GM18520 (cell line): ENCODE measurements at regions not wholly inside any gene's neighbourhood (a gene's known extent, or its start where the extent isn't known, plus 50 kb on each side); places are given as distances from the start of the nearest gene placed in this dataset.
"Not testable (repeated sequence)": the region's sequence is repeated elsewhere in the genome, so short reads cannot be mapped to it uniquely, and the experiment has no call there.

Experiments used
- ATAC-seq: cut with Tn5 transposase; IDR thresholded peaks from one replicate; pipeline ENCODE4 v1.9.1; 2021; ENCODE audit not compliant: unreplicated experiment

DNA sequence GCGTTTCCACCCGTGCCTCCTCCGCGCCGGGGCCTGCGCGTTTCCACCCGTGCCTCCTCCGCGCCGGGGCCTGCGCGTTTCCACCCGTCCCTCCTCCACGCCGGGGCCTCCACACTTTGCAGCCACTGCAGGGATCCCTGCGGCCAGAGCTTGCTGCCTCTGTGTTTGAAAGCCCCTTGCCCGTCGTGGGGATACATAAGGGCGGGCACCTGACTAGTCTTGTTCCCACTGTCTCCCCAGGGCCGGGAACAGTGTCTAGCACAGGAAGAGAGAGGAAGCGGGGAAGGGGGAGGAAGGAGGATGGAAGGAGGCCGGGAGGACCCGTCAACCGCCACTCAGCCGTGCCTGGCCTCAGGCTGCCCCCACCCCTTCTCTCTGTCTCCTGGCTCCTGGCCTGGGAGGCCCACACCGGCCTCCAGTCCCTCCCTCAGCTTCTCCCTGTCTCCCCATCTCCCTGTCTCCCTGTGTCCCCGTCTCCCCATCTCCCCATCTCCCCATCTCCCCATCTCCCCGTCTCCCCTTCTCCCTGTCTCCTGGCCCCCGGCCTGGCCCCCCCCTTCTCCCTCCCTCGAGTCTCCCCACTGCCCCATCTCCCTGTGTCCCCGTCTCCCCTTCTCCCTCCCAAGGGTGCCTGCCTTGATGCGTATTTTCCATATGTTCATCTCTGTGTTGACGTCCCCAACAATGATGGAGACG, 155.6 kb upstream of the ZNF469 start:
- ATAC-seq: not testable (repeated sequence)

DNA sequence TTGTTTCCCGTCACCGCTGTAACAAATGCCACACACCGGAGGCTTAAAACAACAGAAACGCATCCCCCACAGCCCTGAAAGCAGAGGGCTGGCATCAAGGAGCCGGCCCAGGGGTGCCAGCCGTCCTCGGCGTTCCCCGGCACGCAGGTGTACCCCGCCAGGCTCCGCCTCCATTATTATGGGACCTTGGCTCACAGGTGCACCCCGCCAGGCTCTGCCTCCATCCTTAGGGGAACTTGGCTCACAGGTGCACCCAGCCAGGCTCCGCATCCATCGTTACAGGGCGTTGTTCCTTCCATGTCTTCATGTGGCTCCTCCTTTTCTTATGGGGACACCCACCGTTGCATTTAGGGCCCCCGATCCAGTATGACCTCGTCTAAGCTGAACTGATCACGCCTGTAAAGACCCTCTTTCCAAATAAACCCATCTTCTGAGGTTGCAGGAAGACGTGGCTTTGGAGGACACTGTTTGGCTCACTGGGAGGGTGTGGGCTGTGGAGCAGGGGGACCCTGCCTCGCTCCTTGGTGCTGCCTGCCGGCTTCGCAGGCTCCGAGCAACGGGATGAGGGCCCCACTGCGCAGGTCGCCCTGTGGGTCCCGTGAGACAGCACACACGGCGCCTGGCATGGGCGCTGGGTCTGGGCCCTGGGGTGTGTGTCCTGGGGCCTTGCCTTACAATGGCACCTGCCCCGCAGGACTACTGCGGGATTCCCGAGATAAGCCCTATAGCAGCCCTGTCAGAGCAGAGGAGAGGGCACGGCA, 154.9 kb upstream of the ZNF469 start:
- not testable (repeated sequence) for ATAC-seq

DNA sequence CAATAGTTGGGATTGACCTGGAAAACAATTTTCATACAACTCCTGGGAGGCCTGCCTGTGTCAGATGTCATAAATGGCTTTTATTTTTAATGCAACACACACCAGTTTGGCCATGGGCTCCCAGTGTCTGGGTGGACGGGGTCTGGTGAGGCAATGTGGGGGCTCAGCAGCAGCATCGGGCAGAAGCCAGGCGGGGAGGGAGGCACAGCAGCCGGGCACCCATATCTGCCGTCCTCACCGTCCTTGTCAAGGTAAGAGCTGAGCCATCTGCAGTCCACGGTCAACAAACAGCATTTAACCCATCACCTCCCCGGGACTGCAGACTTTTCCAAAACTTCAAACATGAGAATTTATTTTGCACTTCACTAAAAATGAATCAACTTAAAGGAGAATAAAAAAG, 154.0 kb upstream of the ZNF469 start:
- not testable (repeated sequence) for ATAC-seq

DNA sequence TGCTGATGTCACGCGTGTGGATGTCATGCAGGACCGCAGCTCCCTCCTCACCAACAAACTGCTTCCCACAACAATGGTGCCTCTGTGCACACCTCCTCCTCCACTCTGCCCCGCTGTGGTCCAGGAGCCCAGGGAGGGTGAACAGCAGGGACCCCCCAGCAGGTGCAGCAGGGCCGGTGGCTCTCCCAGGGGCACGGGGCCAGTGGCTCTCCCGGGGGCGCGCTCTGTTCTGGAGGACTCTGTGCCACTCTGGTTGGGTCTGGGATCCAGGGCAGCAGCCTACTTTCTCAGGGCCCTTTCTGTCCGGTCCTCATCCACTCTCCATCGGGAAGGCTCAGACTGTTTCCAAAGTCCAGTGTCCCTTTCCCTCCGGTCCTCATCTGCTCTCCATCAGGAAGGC, 153.0 kb upstream of the ZNF469 start:
- ATAC-seq: not testable (repeated sequence)

DNA sequence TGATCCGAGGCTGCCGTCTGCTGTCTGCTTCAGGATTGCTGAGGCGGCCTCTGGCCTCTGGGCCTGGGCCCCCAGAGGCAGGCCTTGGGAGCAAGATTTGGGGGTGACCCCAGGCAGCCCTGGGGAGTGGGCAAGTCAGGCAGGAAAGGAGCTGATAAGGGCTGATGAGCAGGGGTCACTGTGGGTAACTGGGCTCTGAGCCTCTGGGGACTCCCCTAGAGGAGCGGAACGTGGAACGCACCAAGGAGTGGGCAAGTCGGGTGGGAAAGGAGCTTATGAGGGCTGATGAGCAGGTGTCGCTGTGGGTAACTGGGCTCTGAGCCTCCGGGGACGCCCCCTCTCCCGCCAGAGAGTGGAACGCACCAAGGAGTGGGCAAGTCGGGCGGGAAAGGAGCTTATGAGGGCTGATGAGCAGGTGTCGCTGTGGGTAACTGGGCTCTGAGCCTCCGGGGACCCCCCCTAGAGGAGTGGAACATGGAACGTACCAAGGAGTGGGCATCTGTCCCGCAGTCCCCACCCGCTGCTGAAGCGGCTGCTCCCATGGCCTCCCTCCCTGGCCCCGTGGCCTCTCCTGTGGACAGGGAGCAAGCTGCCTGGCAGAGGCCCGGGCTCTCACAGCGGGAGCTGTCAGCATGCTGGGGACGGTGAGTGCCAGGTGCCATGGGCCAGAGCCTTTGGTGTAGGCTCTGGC, 152.3 kb upstream of the ZNF469 start:
- not testable (repeated sequence) for ATAC-seq

DNA sequence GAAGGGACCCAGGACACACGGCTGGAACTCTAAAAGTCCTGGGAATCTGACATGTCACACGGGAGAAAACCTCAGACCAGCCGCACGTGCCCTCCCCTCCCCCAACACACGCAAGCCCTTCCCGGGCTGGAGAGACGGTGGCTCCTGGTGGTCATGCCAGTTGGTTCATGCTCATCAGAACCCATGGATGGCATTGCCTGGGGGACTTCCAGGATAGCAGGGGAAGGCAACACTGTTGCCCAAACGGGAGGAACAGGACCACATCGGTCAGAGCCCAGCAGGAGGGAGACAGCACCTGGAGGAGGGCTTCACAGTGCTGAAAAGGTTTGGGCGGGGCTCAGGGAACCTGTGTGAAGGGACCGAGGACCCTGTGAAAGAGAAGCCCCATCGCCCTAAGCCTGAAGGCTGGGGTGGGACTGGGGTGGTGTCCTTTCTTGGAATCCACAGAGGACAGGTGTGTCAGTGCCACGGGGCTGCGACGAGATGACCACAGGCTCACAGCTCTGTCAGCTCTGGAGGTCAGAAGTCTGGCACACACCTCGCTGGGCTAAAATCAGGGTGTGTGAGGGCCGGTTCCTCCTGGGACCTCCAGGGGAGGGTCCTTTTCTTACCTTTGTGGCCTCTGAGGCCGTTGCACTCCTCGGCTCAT, 151.7 kb upstream of the ZNF469 start:
- not testable (repeated sequence) for ATAC-seq

DNA sequence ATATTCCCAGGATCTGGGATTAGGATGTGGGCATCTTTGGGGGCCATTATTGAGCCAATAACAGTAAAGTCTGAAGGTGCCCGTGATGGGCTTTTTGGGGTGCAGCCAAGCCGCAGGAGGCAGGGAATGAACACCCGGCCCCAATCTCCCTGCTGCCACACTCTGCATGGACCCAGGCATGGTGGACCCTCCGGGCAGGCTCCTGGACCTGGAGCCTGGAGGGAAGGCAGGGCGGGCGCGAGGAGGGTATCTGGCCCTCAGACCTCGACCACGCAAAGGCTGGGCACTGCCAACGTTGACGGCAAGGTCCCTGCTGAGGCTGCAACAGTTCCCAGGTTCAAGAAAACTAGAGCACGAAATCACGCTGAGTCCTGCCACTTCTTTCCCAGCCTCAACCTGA, 150.9 kb upstream of the ZNF469 start:
- ATAC-seq: not testable (repeated sequence)

DNA sequence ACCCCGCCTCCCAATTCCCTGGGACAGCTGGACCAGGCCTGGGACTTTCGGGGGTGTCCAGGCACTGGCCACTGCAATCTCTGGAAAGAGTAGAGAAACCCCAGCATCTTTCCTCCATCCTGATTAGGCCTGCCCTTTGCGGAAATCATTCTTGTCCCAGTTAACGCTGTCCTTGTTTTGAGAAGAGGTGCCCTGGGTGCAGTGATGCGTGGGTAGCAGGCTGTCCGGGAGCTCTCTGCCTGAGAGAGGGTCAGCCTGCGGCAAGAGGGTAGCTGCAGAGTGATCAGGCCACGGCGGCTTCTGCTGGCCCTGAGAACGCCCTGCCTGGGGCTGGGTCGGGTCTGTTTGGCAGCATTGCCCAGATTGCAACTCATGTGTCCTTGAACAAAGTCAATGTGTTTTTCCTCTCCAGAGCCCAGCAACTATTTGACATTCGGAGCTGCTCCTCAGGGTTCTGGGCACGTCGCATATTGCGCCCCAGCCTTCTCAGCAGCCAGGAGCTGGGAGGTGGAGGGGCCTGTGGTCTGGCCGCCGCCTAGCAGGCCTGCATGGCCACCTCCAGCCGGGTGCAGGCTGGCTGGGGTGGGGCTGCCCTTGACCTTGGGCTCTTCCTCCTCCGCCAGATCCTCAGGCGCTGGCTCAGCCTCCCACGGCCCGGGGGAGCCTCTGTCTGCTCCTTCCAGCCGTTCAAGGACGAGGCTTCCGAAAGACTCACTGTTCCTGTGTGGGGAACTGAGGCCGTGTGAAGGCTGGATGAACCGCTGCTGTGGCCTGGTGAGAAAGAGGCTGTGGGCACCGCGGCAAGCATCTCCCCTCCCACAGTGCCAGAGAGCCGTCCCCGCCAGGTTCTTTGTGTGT, 150.1 kb upstream of the ZNF469 start:
- not testable (repeated sequence) for ATAC-seq

DNA sequence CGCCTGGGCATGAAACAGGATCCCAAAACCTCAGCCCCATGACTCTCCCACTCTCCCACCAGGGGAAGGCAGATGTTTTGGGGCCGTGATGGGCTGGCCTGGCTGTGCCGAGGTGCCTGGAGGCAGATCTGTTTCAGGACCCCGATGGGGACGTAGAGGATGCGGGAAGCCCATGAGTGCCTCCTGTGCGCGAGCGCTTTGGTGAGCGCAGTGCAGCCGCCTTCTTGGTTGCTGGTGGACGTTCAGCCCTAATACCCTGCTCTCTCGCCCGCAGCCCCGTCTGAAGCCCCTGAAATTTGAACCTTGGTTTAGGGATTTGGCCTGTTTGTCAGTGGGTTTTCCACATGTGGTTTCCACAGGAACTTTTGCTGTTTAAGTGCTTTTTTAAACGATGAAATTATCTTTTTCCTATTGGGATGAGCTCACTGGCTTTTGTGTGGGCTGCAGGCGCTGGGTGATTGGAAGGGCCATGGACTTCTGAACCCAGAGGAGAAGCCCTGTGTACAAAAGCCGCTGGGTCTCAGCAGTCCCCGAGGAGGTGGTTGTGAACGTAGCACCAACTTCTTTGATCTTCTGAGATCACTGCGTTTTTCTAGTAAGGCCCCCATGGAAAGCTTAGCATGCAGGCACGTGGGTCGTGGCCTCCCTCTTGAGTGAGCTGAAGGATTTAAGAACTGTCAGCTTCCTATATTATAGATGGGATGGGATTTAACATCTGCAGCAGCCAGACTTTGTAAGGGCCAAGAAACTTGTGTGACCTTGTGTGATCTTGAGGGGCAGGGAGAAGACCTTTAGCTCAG, 148.9 kb upstream of the ZNF469 start:
- ATAC-seq: not testable (repeated sequence)

DNA sequence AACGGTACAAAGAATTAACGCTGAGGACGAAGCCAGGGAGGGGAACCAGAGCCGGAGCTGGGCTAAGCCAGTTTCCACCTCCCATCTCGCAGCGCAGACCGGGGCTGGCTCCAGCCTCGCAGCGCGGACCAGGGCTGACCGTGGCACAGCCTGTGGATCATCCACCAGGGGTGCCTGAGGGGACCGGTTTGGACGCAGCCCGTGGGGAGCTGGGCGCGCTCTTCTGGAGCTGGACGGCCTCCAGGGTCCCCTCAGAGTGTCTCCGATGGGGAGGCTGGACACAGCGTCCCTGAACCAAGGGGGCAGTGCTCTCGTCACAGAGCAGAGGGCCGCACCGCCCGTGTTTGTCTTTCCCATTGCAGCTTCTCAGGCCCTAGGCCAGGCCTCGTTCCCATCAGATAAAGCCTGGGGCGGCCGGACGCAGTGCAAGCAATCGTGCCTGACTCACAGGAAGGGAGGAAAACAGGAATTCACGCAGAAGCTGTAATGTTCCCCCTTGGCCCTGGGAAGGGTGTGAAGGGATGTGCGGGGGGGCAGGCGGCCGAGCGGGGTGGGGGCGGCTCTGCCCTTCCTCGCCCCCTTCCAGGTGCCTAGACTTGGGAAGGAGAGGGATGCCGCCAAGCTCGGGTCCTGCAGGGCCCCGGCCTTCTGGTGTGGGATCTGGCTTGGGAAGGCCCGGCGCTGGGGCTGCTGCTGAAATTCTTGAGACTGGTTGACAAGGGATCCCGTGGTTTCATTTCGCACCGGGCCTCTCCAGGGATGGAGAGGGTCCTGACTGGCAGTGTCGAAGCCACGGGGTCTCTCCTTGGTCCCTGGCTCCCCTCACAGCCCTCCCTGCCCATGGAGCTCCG, 148.1 kb upstream of the ZNF469 start:
- not testable (repeated sequence) for ATAC-seq

DNA sequence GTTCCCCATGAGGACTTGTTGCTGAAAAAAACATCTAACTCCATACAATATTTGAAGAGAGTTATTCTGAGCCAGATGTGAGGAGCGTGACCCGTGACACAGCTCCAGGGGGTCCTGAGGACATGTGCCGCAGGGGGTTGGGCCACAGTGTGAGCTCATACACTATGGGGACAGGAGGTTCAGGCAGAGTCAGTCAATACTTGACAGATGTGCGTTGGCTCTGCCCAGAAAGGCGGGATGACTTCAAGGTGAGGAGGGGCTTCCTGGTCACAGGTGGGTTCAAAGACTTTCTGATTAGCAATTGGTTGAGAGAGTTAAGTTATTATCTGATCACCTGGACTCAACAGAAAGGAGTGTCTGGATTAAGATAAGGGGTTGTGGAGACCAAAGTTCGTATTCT, 147.1 kb upstream of the ZNF469 start:
- ATAC-seq: not testable (repeated sequence)

DNA sequence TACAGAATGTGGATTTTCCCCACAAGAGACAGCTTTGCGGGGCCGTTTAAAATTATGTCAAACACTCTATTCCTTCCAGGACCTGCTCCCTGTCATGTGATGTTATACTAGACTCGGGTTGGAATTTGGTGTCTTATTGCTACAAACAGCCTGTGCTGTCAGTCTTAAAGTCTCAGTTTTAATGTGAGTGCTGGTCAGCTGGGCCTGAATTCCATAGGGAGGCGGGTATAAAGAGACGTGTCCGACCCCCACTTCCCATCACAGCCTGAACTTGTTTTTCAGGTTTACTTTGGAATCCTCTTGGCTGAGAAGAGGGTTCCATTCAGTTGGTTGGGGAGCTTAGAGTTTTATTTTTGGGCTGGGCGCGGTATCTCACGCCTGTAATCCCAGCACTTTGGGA, 146.5 kb upstream of the ZNF469 start:
- not testable (repeated sequence) for ATAC-seq

DNA sequence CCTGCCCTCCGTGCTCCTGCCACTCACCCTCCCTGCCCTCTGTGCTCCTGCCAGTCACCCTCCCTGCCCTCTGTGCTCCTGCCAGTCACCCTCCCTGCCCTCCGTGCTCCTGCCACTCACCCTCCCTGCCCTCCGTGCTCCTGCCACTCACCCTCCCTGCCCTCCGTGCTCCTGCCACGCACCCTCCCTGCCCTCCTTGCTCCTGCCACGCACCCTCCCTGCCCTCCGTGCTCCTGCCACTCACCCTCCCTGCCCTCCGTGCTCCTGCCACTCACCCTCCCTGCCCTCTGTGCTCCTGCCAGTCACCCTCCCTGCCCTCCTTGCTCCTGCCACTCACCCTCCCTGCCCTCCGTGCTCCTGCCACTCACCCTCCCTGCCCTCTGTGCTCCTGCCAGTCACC, 145.4 kb upstream of the ZNF469 start:
- ATAC-seq: not testable (repeated sequence)

DNA sequence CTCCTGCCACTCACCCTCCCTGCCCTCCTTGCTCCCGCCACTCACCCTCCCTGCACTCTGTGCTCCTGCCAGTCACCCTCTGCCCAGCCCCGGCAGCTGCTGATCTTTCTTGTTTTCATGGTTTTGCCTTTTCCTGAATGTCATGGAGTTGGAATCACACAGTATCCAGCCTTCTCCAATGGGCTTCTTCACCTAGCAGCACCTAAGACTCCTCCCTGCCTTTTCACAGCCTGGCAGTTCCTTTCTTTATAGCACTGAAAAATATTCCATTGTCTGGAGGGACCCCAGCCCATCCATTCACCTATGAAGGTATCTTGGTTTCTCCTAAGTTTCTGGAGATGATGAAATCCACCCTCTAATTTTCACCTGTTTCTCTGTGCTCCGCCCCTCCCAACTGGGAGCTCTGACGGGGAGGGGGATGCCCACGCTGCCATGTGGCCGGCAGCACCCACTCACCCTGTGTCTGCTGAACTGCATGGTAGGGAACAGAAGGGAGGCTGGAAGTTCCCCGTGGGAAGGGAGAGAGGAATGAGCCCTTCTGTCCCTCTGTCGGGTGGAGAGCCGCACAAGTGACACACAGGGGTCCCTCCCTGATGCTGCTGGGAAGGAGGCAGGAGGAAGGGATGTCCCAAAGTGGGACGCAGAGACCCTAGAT, 144.9 kb upstream of the ZNF469 start:
- ATAC-seq: not testable (repeated sequence)

DNA sequence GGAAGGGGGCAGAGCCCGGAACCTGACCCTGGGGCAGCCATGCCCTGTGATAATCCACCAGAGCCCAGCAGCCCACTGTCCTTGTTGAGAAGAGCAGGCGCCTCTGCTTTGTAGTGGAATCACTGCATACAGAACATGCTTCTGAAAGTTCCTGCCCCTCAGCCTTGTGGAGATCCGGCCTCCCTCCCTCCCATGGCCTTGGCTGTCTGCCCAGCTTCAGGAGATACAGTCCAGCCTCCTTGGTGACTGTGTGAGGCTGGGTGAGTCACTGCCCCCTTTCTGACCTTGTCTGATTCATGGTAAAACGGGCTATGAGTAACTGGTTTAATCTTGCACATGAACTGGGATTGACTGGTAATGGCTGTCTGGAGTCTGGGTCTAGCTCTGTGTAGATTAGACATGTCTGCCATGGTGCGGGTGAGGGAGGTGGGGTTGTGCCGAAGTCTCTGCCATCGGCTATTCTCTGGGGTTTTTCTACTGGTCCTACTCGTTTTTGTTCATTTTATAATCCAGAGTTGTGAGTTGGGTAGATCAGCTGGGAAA, 144.0 kb upstream of the ZNF469 start:
- not testable (repeated sequence) for ATAC-seq

DNA sequence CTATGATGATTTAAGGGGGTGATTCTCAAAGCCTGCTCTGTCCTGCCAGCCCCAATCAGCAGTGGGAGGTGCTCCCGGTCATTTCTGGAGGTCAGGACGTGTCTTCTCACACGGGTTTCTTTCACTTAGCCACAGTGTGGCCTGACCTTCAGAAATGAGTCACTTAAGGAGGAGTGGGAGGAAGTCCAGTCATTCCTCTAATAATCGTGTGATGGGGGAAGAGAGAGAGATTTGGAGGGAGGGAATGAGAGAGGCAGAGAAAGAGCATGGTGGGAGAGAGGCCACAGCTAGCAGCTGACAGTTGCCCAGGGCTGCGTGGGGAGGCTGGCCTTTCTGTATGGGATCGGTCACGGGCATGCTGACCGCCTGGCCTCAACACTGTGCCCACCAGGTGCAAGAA, 142.6 kb upstream of the ZNF469 start:
- ATAC-seq: not testable (repeated sequence)

DNA sequence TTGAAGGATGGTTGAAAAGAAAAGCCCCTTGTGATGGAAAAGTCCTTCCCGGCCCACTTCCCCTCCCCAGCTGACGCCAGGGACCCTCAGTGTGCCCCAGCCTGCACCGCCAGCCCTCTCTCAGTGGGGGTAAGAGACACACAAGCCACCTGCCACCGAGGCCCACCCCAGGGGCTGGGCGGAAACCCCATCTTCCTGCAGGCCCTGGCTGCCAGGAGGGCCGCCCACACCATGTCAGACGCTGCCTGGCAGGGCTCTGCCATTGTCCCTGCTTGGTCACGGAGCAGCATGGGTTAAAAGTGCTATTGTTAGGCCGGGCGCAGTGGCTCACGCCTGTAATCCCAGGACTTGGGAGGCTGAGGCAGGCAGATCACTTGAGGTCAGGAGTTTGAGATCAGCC, 142.0 kb upstream of the ZNF469 start:
- ATAC-seq: not testable (repeated sequence)
